ENCODE measurements at regions not wholly inside any gene's neighbourhood (a gene's known extent, or its start where the extent isn't known, plus 50 kb on each side); places are given as distances from the start of the nearest gene placed in this dataset.
A peak's percentile ranks its signal among the peaks of the same experiment; 100 is the strongest.

- ChIA-PET POLR2A (no interaction called here), CTCF (no interaction called here)
- no peaks in the 10 kb centered on the region for H3K9me3 ChIP-seq (ENCODE audit: control extremely low read depth in 1 of 5, control insufficient read depth in 4 of 5, insufficient read depth in 2 of 5, low read depth in 1 of 5, low read length in 4 of 5)
- no peaks in the 10 kb centered on the region for H3K4me1 ChIP-seq (ENCODE audit: control extremely low read depth in 1 of 4, control insufficient read depth in 4 of 4, insufficient read depth in 4 of 4, low read length in 3 of 4)
- no peaks in the 10 kb centered on the region for H3K36me3 ChIP-seq (ENCODE audit: control insufficient read depth in 4 of 4, insufficient read depth in 4 of 4, low read length in 3 of 4)
- no peak overlapping the region for H3K27ac ChIP-seq (ENCODE audit: insufficient read depth in 1 of 2, low read depth in 1 of 2, low read length in 2 of 2, poor library complexity in 1 of 2, severe bottlenecking in 2 of 2)
- no peak for DNase-seq
- H3K27me3 ChIP-seq (replicated peaks in 2 of 5; ENCODE audit: control insufficient read depth in 4 of 5, insufficient read depth in 5 of 5, low read length in 4 of 5) = no peaks in the 10 kb centered on the region
- 80% methylated on average over 1 of the region's 2 CpGs for WGBS (ENCODE audit: insufficient coverage)
- H3K4me3 ChIP-seq (ENCODE audit: control insufficient read depth in 1 of 7, extremely low read depth in 1 of 7, insufficient read depth in 4 of 7, low read depth in 2 of 7, low read length in 6 of 7) = no peak overlapping the region
These were observed 70.6 kb upstream of the TLL1 start for GRCh38 chr4:165802452-165802851.

GRCh38 chr4:165803005-165803404 is 70.0 kb upstream of the TLL1 start:
- no peak for DNase-seq
- POLR2A ChIA-PET = no interaction called here
- CTCF ChIA-PET = no interaction called here
- Histone ChIP-seq H3K27me3 (replicated peaks in 2 of 5; ENCODE audit: control insufficient read depth in 4 of 5, insufficient read depth in 5 of 5, low read length in 4 of 5) (no peaks in the 10 kb centered on the region), H3K27ac (ENCODE audit: insufficient read depth in 1 of 2, low read depth in 1 of 2, low read length in 2 of 2, poor library complexity in 1 of 2, severe bottlenecking in 2 of 2) (peak overlapping the region in 1 of 2 experiments; percentile 2), H3K4me3 (ENCODE audit: control insufficient read depth in 1 of 7, extremely low read depth in 1 of 7, insufficient read depth in 4 of 7, low read depth in 2 of 7, low read length in 6 of 7) (no peak overlapping the region), H3K36me3 (ENCODE audit: control insufficient read depth in 4 of 4, insufficient read depth in 4 of 4, low read length in 3 of 4) (no peaks in the 10 kb centered on the region), H3K4me1 (ENCODE audit: control extremely low read depth in 1 of 4, control insufficient read depth in 4 of 4, insufficient read depth in 4 of 4, low read length in 3 of 4) (no peaks in the 10 kb centered on the region), H3K9me3 (ENCODE audit: control extremely low read depth in 1 of 5, control insufficient read depth in 4 of 5, insufficient read depth in 2 of 5, low read depth in 1 of 5, low read length in 4 of 5) (no peaks in the 10 kb centered on the region)

GRCh38 chr4:165805406-165805805 is 67.6 kb upstream of the TLL1 start:
- Histone ChIP-seq H3K36me3 (ENCODE audit: control insufficient read depth in 4 of 4, insufficient read depth in 4 of 4, low read length in 3 of 4) (no peaks in the 10 kb centered on the region), H3K27ac (ENCODE audit: insufficient read depth in 1 of 2, low read depth in 1 of 2, low read length in 2 of 2, poor library complexity in 1 of 2, severe bottlenecking in 2 of 2) (no peak overlapping the region), H3K4me3 (ENCODE audit: control insufficient read depth in 1 of 7, extremely low read depth in 1 of 7, insufficient read depth in 4 of 7, low read depth in 2 of 7, low read length in 6 of 7) (no peak overlapping the region), H3K4me1 (ENCODE audit: control extremely low read depth in 1 of 4, control insufficient read depth in 4 of 4, insufficient read depth in 4 of 4, low read length in 3 of 4) (no peaks in the 10 kb centered on the region), H3K9me3 (ENCODE audit: control extremely low read depth in 1 of 5, control insufficient read depth in 4 of 5, insufficient read depth in 2 of 5, low read depth in 1 of 5, low read length in 4 of 5) (no peaks in the 10 kb centered on the region), H3K27me3 (replicated peaks in 2 of 5; ENCODE audit: control insufficient read depth in 4 of 5, insufficient read depth in 5 of 5, low read length in 4 of 5) (no peaks in the 10 kb centered on the region)
- DNase-seq = no peak
- POLR2A ChIA-PET = no interaction called here
- CTCF ChIA-PET = no interaction called here

GRCh38 chr4:165806613-165807012 is 66.4 kb upstream of the TLL1 start:
- CTCF ChIA-PET = no interaction called here
- Histone ChIP-seq H3K27ac (ENCODE audit: insufficient read depth in 1 of 2, low read depth in 1 of 2, low read length in 2 of 2, poor library complexity in 1 of 2, severe bottlenecking in 2 of 2) (no peak overlapping the region), H3K4me1 (ENCODE audit: control extremely low read depth in 1 of 4, control insufficient read depth in 4 of 4, insufficient read depth in 4 of 4, low read length in 3 of 4) (no peaks in the 10 kb centered on the region), H3K27me3 (replicated peaks in 2 of 5; ENCODE audit: control insufficient read depth in 4 of 5, insufficient read depth in 5 of 5, low read length in 4 of 5) (no peaks in the 10 kb centered on the region), H3K36me3 (ENCODE audit: control insufficient read depth in 4 of 4, insufficient read depth in 4 of 4, low read length in 3 of 4) (no peaks in the 10 kb centered on the region), H3K9me3 (ENCODE audit: control extremely low read depth in 1 of 5, control insufficient read depth in 4 of 5, insufficient read depth in 2 of 5, low read depth in 1 of 5, low read length in 4 of 5) (no peaks in the 10 kb centered on the region), H3K4me3 (ENCODE audit: control insufficient read depth in 1 of 7, extremely low read depth in 1 of 7, insufficient read depth in 4 of 7, low read depth in 2 of 7, low read length in 6 of 7) (no peak overlapping the region)
- no peak for DNase-seq
- POLR2A ChIA-PET = interaction anchor here (0.7 kb wide), 1 partner anchor 124 kb away, joined by 3 read pairs; no protein-coding TSS in a partner anchor

GRCh38 chr4:165810726-165811125 is 62.3 kb upstream of the TLL1 start:
- no peak overlapping the region for H3K4me3 ChIP-seq (ENCODE audit: control insufficient read depth in 1 of 7, extremely low read depth in 1 of 7, insufficient read depth in 4 of 7, low read depth in 2 of 7, low read length in 6 of 7)
- ChIA-PET POLR2A (no interaction called here), CTCF (no interaction called here)
- no peaks in the 10 kb centered on the region for H3K27me3 ChIP-seq (replicated peaks in 2 of 5; ENCODE audit: control insufficient read depth in 4 of 5, insufficient read depth in 5 of 5, low read length in 4 of 5)
- H3K27ac ChIP-seq (ENCODE audit: insufficient read depth in 1 of 2, low read depth in 1 of 2, low read length in 2 of 2, poor library complexity in 1 of 2, severe bottlenecking in 2 of 2) = no peak overlapping the region
- no peaks in the 10 kb centered on the region for H3K36me3 ChIP-seq (ENCODE audit: control insufficient read depth in 4 of 4, insufficient read depth in 4 of 4, low read length in 3 of 4)
- H3K9me3 ChIP-seq (ENCODE audit: control extremely low read depth in 1 of 5, control insufficient read depth in 4 of 5, insufficient read depth in 2 of 5, low read depth in 1 of 5, low read length in 4 of 5) = no peaks in the 10 kb centered on the region
- WGBS (ENCODE audit: insufficient coverage) = no CpG with 5 or more reads among the region's 2 CpGs
- no peak for DNase-seq
- H3K4me1 ChIP-seq (ENCODE audit: control extremely low read depth in 1 of 4, control insufficient read depth in 4 of 4, insufficient read depth in 4 of 4, low read length in 3 of 4) = no peaks in the 10 kb centered on the region

GRCh38 chr4:165813606-165814005 is 59.4 kb upstream of the TLL1 start:
- CTCF ChIA-PET = interaction anchor here (1.3 kb wide), 1 partner anchor 14 kb away, joined by 3 read pairs; no protein-coding TSS in a partner anchor
- DNase-seq = no peak

GRCh38 chr4:165814256-165815020 is 58.6 kb upstream of the TLL1 start:
- POLR2A ChIA-PET = no interaction called here
- DNase-seq = no peak
- Histone ChIP-seq H3K27ac (ENCODE audit: insufficient read depth in 1 of 2, low read depth in 1 of 2, low read length in 2 of 2, poor library complexity in 1 of 2, severe bottlenecking in 2 of 2) (no peak overlapping the region), H3K36me3 (ENCODE audit: control insufficient read depth in 4 of 4, insufficient read depth in 4 of 4, low read length in 3 of 4) (no peaks in the 10 kb centered on the region), H3K9me3 (ENCODE audit: control extremely low read depth in 1 of 5, control insufficient read depth in 4 of 5, insufficient read depth in 2 of 5, low read depth in 1 of 5, low read length in 4 of 5) (no peaks in the 10 kb centered on the region), H3K4me1 (ENCODE audit: control extremely low read depth in 1 of 4, control insufficient read depth in 4 of 4, insufficient read depth in 4 of 4, low read length in 3 of 4) (no peaks in the 10 kb centered on the region), H3K27me3 (replicated peaks in 2 of 5; ENCODE audit: control insufficient read depth in 4 of 5, insufficient read depth in 5 of 5, low read length in 4 of 5) (no peaks in the 10 kb centered on the region), H3K4me3 (ENCODE audit: control insufficient read depth in 1 of 7, extremely low read depth in 1 of 7, insufficient read depth in 4 of 7, low read depth in 2 of 7, low read length in 6 of 7) (no peak overlapping the region)
- CTCF ChIA-PET = interaction anchor here (1.3 kb wide), 1 partner anchor 15 kb away, joined by 3 read pairs; no protein-coding TSS in a partner anchor
- 71% methylated on average over 2 of the region's 4 CpGs for WGBS (ENCODE audit: insufficient coverage)

More at GRCh38 chr4:165813606-165814005, 59.4 kb upstream of the TLL1 start:
- Histone ChIP-seq H3K4me3 (ENCODE audit: control insufficient read depth in 1 of 7, extremely low read depth in 1 of 7, insufficient read depth in 4 of 7, low read depth in 2 of 7, low read length in 6 of 7) (no peak overlapping the region), H3K27me3 (replicated peaks in 2 of 5; ENCODE audit: control insufficient read depth in 4 of 5, insufficient read depth in 5 of 5, low read length in 4 of 5) (no peaks in the 10 kb centered on the region), H3K9me3 (ENCODE audit: control extremely low read depth in 1 of 5, control insufficient read depth in 4 of 5, insufficient read depth in 2 of 5, low read depth in 1 of 5, low read length in 4 of 5) (no peaks in the 10 kb centered on the region), H3K27ac (ENCODE audit: insufficient read depth in 1 of 2, low read depth in 1 of 2, low read length in 2 of 2, poor library complexity in 1 of 2, severe bottlenecking in 2 of 2) (no peak overlapping the region), H3K36me3 (ENCODE audit: control insufficient read depth in 4 of 4, insufficient read depth in 4 of 4, low read length in 3 of 4) (no peaks in the 10 kb centered on the region), H3K4me1 (ENCODE audit: control extremely low read depth in 1 of 4, control insufficient read depth in 4 of 4, insufficient read depth in 4 of 4, low read length in 3 of 4) (no peaks in the 10 kb centered on the region)
- POLR2A ChIA-PET = no interaction called here
